ENCODE measurements at regions not wholly inside any gene's neighbourhood (a gene's known extent, or its start where the extent isn't known, plus 50 kb on each side); places are given as distances from the start of the nearest gene placed in this dataset.
"Not testable (repeated sequence)": the region's sequence is repeated elsewhere in the genome, so short reads cannot be mapped to it uniquely, and the experiment has no call there.

DNA sequence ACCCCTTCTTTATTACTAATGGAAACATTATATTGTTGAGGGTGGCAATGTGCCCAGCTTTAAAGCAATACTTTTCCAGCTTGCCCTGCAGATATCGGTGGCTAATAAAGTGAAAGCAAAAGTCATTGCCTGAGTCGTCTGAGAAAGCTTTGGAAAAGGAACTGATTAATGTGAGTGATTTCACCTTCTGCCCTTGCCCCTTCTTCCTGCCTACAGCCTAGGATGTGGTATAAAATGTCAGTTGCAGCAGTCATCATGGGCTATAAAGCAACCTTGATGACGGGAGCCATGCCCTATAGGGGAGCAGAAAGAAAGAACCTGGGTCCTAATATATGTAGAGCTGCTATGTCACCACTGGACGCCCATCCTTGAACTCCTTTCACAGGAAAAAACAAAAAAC, 132.4 kb upstream of the USP9X start:
- no peak for DNase-seq

DNA sequence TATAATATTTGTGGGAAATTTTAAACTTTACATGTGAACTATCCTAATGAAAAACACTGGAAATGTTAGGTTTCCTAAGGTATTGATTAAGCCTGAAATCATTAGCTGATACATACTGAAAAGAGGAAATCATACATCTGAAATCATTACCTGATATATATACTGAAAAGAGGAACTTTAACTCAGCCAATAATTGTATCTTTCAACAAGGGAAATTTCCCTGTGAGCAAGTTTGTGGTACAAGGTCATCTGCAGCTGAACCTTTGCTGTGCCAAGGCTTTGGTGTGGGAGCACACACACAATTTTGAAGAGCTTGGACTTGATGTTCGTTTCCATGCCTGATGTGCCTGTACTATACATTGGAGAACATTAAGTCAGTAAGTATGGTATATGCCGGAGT, 131.9 kb upstream of the USP9X start:
- no peak for DNase-seq

DNA sequence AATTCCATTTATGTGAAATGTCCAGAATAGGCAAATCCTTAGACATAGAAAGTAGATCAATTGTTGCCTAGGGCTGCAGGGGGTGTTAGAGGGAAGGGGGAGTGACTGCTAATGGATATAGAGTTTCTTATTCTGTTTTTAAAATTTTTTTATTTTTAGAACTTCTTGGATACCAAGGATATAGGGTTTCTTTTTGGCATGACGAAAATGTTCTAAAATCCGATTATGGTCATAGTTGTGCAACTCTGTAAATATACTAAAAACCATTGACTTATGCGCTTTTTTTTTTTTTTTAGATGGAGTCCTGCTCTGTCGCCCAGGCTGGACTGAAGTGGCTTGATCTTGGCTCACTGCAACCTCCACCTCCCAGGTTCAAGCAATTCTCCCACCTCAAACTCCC, 125.2 kb upstream of the USP9X start:
- DNase-seq, result no peak

DNA sequence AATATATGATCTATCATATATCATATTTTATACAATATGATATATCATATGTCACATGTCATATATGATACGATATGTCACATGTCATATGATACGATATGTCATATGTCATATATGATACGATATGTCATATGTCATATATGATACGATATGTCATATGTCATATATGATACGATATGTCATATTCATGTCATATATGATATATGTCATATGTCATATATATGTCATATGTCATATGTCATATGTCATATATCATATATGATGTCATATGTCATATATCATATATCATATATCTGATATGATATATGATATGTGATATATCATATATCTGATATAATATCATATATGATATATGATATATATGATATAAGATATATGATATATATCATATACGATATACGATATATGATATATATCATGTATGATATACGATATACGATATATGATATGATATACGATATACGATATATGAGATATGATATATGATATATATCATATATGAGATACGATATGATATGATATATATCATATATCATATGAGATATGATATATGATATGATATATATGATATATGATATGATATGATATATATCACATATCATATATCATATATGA, 122.3 kb upstream of the USP9X start:
- DNase-seq, result no peak

DNA sequence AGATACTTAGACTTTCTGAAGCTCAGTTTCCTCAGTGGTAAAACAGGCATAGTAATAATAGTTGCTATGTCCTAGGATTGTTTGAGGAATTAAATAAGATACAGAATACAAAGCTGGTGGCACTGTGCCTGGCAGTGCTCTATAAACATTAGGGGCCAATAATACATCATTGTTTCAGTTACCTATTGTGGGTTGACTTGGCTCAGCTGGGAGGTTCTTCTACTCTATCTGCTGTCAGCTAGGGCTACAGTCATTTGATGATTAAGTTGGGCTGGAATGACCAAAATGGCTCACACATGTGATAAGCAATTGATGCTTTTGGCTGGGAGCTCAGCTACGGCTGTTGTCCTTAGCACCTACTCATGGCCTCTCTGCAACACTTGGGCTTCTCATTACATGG, 121.2 kb upstream of the USP9X start:
- DNase-seq, result no peak

DNA sequence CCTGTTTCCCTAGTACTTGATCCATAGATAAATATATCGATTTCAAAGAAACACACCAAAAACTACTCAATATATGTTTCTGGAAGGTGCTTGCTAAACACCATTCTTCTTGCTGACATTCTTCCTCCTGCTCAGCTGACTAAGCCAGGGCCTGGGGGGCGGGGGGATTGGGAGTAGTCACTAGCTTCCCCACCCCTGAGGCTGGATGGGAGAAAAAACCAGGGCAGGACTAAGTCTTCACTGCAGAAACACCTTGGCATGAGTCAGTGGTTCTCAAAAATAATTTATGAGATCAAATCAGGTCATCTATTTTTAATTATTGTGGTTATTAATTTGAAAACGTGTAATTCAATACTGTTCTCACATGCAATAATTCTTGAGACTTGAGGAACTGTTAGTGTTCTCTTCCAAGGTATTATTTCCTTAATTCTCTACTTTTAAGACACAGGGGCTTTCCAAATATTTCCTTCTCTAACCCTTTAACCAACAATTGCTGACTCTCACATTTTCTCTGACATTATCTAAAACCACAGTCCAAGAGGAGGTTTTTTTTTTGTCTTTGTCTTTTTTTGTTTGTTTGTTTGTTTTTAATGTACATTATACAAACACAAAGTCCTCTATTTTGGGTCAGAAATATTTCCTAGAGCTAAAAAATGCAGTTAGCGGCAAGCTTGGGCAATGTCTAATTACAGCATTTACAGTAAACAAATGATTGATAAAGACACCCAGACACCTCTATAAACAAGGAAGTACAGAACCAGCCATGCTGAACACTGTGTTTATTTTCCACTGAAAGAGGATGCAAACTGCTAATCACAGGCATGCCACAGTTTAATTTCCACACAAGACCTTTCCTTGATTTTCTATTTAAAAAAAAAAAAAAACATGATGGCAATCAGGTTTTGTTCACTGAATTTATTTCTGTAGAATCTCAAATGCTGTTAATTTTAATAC, 120.3 kb upstream of the USP9X start:
- DNase-seq, result no peak

DNA sequence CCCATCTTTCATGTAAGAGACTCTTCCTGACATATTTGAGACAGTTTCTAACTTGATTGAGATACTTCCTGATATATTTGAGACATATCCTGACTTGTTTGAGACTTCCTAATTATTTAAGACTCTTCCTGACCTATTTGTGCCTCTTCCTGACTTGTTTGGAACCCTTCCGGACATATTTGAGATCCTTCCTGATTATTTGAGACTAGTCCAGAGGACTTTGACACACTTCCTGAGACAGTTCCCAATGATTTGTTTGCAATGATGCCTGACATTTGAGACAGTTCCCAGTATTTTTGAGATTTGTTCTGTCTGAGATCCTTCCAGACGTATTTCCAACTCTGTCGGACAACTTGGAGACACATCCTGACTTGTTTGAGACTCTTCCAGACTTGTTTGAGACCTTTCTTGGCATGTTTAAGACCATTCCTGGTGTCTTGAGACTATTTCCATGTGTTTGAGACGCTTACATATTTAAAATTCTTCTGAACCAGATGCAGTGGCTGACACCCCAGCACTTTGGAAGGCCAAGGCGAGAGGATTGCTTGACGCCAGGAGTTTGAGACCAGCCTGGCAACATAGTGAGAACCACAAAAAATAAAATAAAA, 118.9 kb upstream of the USP9X start:
- no peak for DNase-seq

DNA sequence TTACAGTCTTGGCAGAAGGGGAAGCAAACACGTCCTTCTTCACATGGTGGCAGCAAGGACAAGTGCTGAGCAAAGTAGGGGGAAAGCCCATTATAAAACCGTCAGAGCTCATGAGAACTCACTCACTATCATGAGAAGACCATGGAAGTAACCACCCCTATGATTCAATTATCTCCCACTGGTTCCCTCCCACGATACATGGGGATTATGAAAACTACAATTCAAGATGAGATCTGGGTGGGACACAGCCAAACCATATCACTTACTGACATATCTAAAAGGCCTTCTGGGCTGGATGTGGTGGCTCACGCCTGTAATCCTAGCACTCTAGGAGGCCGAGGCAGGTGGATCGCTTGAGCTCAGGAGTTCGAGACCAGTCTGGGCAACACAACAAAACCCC, 117.1 kb upstream of the USP9X start:
- no peak for DNase-seq

DNA sequence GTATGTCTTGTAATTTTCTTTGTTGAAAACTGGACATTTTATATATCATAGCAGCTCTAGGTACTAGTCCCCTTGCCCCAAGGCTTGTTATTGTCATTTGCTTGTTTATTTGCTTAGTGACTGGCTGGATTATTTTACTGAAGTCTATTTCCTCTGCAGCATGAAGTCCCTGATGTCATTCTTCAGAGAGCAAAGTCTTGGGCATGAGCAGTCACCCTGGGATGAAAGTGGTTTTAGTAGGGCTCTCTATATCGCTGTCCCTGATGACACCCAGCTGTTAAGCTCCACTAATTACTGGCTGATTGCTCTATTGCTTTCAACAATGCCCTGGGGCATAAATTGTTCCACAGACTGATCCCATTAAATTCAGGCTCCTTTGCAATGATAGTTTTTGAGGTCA, 113.5 kb upstream of the USP9X start:
- no peak for DNase-seq

DNA sequence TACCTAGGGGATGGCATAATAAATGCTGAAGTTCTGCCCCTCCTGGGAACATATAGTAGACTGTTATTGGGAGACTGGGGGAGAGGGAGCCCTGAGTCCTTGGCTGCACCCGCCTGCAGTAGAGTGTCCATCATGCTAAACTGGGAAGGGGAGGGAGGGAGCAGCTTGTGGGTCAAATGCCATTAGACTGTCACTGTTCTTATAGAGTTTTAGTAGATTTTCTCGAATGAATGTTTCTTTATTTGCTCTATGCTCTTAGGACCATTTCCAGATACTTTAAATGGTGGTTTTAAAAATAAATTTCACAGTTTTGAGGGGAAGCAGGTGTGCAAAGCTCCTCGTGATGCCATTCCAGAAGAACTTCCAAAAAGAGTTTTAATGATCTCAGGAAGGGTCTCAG, 111.6 kb upstream of the USP9X start:
- DNase-seq, result no peak

DNA sequence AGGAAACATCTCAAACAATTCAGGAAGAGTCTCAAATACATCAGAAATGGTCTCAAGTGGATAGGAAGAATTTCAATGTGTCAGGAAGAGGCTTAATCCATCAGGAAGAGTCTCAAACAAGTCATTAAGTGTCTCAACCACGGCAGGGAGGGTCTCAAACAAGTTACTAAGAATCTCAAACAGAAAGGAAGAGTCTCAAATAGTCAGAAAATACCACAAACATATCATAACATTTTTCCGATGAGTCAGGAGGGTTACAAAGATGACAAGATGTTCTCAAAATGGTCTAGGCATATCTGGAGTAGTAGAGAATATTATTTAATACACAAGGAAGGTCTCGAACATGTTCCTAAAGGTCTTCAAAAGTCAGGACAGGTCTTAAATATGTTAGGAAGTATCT, 109.3 kb upstream of the USP9X start:
- DNase-seq, result no peak

DNA sequence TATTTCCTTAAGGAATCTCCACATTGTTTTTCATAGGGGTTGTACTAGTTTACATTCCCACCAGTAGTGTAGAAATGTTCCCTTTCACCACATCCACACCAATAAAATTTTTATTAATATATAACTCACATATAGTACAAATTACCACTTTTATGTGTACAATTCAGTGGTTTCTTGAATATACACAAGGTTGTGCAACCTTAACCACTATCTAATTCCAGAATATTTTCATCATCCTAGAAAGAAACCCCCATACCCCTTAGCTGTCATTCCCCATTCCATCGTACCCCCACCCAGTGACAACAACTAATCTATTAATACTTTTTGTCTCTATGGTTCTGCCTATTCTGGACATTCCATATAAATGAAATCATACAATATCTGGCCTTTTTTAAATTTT, 108.3 kb upstream of the USP9X start:
- no peak for DNase-seq

DNA sequence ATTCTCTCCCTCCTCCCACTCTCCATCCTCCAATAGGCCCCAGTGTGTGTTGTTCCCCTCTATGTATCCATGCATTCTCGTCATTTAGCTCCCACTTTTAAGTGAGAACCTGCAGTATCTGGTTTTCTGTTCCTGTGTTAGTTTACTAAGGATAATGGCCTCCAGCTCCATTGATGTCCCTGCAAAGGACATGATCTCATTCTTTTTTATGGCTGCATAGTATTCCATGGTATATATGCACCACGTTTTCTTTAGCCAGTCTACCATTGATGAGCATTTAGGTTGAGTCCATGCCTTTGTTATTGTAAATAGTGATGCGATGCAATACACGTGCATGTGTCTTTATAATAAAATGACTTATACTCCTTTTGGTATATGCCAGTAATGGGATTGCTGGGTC, 100.3 kb upstream of the USP9X start:
- no peak for DNase-seq

DNA sequence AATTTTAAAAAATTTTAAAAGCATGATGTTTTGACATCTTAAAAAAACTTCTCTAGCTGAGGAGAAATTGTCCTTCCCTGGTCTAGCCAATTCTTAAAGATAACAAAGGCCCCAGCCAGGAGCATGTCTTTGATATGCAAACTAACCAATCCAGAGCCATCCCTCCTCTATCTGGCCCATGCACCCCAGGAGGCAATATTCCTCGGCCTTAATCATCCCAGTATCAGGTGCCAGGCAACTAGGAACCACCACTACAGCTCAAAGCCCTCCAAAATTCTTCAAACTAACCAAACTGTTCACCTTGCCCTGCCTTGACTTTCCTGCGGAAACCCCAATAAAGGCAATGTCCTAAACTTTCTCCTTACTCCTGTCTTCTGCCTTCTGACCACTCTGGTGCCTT, 97.8 kb upstream of the USP9X start:
- DNase-seq, result no peak

DNA sequence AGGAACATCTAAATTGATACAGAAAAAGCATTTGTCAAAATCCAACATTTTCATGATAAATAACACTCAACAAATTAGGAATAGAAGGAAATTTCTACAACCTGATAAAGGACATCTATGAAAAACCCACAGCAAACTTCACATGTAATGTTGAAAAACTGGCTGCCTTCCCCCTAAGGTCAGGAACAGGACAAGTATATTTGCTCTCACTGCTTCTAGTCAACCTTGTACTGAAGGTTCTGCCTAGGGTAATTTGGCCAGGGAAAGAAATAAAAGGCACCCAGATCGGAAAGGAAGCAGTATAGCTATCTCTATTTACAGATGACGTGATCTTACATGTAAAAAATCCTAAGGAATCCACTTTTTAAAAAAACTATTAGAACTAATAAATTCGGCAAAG, 97.1 kb upstream of the USP9X start:
- no peak for DNase-seq

DNA sequence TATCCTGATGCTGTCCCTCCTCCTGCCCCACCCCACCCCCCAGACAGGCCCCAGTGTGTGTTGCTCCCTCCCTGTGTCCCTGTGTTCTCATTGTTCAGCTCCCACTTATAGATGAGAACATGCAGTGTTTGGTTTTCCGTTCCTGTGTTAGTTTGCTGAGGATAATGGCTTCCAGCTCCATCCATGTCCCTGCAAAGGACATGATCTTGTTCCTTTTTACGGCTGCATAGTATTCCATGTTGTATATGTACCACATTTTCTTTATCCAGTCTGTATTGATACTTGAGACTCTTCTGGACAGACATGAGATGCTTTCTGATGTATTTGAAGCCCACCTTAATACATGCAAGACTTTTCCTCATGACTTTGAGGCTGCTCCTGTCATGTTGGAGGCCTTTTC, 91.8 kb upstream of the USP9X start:
- DNase-seq, result not testable (repeated sequence)

DNA sequence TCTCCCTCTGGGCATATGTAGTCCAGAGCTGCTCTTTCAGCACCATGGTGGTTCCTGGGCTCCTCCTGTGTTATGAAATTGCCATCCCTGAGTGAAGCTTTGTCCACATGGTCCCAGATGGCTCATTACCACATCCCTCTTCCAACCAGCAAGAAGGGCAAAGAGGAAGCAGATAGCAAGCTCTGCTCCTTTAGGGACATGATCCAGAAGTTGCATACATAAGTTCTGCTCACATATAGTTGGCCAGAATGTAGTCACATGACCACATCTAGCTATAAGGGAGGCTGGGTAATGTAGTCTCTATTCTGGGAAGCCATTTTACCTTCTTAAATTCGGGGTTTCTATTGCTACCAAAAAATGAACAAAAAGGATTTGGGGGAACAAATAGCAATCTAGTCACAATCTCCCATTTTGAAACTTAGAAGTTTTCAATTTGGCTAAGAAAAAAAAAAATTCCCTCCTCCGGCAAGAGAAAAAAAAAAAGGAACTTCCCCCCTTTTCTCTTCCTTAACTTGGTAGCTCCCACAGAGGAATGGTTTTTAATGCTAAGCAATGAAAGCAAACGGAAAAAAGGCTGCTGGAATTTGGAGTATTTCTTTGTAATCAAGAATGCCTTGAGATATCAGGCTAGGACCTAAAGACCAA, 88.2 kb upstream of the USP9X start:
- DNase-seq, result no peak

DNA sequence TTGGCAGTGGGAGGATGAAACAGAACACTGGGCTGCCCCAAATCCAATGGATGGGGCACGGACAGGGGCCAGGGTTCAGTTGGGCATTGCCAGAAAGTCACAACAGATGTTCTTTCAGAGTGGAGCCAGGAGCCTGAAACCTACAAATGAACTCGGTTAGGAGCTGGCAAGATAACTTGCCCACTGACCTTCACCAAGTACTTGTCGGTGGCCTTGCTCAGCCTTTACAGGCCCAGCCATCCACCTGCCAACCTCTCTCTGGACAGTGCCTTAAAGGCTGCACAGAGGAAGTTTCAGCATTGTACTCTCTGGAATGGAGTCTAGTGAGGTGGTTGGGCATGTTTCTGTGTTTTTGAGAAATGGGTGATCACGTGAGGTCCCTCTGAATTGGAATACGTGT, 87.1 kb upstream of the USP9X start:
- no peak for DNase-seq

DNA sequence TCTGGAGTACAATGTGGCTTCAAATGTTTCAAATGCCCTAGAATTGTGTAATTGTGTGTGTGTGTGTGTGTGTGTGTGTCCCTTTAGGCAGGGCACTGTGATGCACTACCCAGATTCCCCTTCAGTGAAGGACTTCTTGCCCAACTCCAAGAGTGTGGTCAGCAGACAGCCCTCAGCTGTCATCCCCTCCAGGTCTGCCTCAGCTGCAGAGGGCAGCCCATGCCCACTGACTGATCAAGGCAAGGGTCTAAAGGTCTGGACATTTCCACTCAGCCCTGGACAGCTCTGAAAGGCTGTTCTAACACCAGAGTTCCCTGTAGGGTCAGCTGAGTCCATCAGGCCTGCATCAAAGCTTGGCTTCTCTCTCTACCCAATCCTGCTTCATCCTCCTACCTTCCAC, 83.9 kb upstream of the USP9X start:
- no peak for DNase-seq

DNA sequence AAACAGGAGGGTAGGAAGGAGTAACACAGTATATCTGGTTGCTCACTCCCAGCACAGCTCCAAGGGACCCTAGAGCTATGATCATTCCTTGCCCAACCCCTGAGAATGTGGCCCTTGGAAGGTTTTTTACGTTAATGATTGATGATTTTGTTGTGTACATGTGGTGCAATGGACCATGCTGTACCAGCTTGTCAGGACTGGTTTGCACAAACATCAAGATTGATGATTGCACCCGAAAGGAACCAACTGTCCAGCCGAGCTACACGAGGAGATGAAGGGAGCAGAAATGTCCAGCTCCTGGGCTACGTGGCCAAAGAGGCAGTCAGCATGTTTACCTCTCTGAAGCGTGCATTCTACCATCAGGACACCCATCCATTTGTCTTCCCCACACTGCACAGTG, 83.2 kb upstream of the USP9X start:
- DNase-seq, result no peak

DNA sequence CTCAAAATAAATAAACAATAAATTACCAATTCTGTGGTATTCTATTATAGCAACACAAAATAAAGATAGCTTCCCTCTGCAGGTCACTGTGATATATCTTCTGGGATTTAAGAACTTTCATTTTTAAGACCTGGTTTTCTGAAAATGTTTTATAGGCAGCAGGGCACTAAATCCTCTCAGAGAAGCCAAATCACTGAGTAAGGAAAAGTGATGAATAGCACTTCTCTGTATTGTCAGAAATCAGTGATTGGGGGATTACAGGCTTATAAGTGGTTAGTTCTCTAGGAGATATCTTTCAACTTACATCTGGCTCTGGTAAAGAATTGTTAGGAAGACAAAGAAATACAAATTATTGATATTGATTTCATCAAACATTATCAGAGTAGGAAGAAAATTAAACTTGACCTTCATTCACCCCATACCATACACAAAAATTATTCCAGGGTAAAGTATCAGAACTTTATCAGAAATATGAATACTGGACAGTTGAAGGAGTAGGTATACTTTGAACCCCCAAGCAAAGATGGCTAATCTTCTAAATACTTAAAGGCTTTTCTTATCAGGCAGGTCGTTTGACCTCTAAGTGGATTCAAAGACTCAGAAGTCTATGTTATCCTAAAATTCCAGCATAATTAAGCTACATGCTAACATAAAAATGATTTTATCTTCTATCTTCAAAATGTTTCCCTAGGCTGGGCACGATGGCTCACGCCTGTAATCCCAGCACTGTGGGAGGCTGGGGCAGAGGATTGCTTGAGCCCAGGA, 81.6 kb upstream of the USP9X start:
- DNase-seq, result no peak

DNA sequence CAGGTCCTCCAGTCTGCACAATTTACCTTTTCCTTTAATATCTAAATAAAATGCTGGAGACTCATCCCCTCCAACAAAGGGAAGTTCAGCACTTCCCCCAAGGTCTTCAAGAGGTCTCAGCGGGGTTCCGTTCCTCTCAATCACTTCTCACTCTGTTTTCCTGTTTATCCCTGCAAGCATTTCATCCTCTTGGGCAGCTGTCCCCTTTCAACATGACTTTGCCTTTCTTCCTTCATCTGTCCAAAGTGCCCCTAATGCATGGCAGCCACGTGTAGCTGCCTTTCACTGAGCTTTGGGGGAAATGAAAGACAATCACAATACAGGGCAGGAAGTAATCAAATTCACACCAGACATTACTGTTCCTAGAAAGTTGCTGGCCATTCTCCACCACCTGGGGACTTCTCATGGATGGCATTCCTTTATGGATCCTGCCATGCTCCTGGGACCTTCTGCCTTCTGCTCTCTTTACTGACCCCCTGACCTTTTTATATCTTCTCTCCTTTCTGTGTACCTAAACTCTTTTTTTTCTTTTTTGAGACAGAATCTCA, 79.7 kb upstream of the USP9X start:
- DNase-seq, result no peak

All from activated CD4-positive, CD25-positive, alpha-beta regulatory T cell (primary cell).